Naive thymus-derived CD4-positive, alpha-beta T cell (primary cell): ENCODE measurements at regions not wholly inside any gene's neighbourhood (a gene's known extent, or its start where the extent isn't known, plus 50 kb on each side); places are given as distances from the start of the nearest gene placed in this dataset.
"Not testable (repeated sequence)": the region's sequence is repeated elsewhere in the genome, so short reads cannot be mapped to it uniquely, and the experiment has no call there.

Experiments
- ATAC-seq: fragments of 150-1000 bp; cut with Tn5 transposase; 2 replicates; pipeline ENCODE4 v1.10.0; 2021; ENCODE audit warnings: mild to moderate bottlenecking, moderate library complexity
- CTCF ChIA-PET: fragments of 350-600 bp; sonication (Branson Sonifier 250); formaldehyde crosslinking; loops from one replicate; lab custom pipeline; 2021; ENCODE audit warnings: antibody characterized with exemption; lab: Charles Lee
- POLR2A ChIA-PET: fragments of 350-600 bp; sonication (Branson Sonifier 250); formaldehyde crosslinking; loops from one replicate; lab custom pipeline; 2021; ENCODE audit warnings: antibody characterized with exemption, inconsistent platforms; lab: Charles Lee
- DNase-seq, 9 donors: peaks; one replicate each; pipeline versions ENCODE4 v3.0.0 to v3.0.0-alpha.2; 2020 to 2022; ENCODE audit warnings: mixed read lengths in 1 of 9
- H3K27ac ChIP-seq: one replicate; pipeline ENCODE4 v1.7.0; 2013; ENCODE audit warnings: mild to moderate bottlenecking, low read depth, low read length, moderate library complexity
- H3K27me3 ChIP-seq, 2 donors: one replicate each; pipeline ENCODE4 v1.7.0; 2013; ENCODE audit warnings: low read length in 2 of 2, mild to moderate bottlenecking in 2 of 2, moderate library complexity in 2 of 2; ENCODE audit not compliant: control insufficient read depth in 2 of 2, insufficient read depth in 2 of 2
- H3K36me3 ChIP-seq, 3 experiments: 1 replicate in 2 of 3; 2 replicates in 1 of 3; pipeline ENCODE4 v1.7.0; 2013; ENCODE audit warnings: low read length in 3 of 3, mild to moderate bottlenecking in 3 of 3, moderate library complexity in 1 of 3; ENCODE audit not compliant: insufficient read depth in 3 of 3, control insufficient read depth in 2 of 3
- H3K4me1 ChIP-seq, 2 donors: one replicate each; pipeline ENCODE4 v1.7.0; 2013; ENCODE audit warnings: low read length in 2 of 2, mild to moderate bottlenecking in 2 of 2, moderate library complexity in 1 of 2; ENCODE audit not compliant: control insufficient read depth in 2 of 2, insufficient read depth in 2 of 2
- H3K4me3 ChIP-seq: 2 replicates; pipeline ENCODE4 v1.7.0; 2013; ENCODE audit warnings: mild to moderate bottlenecking, low read length
- H3K9me3 ChIP-seq, 3 experiments: 1 replicate in 2 of 3; 2 replicates in 1 of 3; pipeline ENCODE4 v1.7.0; 2013; ENCODE audit warnings: low read length in 3 of 3; ENCODE audit not compliant: control insufficient read depth in 2 of 3
- H3K27ac Mint-ChIP-seq, 9 donors: one replicate each; pipeline ENCODE4 v1.8.0; 2020 to 2022; ENCODE audit warnings: mixed read lengths in 9 of 9, mild to moderate bottlenecking in 8 of 9, moderate library complexity in 5 of 9, inconsistent platforms in 2 of 9
- H3K27me3 Mint-ChIP-seq, 5 donors: one replicate each; pipeline ENCODE4 v1.8.0; 2021 to 2022; ENCODE audit warnings: mixed read lengths in 5 of 5, mild to moderate bottlenecking in 1 of 5
- H3K36me3 Mint-ChIP-seq, 5 donors: one replicate each; pipeline ENCODE4 v1.8.0; 2020 to 2022; ENCODE audit warnings: mixed read lengths in 5 of 5, mild to moderate bottlenecking in 3 of 5, inconsistent platforms in 1 of 5
- H3K4me1 Mint-ChIP-seq, 7 donors: one replicate each; pipeline ENCODE4 v1.8.0; 2020 to 2022; ENCODE audit warnings: mixed read lengths in 7 of 7, mild to moderate bottlenecking in 3 of 7, inconsistent platforms in 1 of 7
- H3K4me3 Mint-ChIP-seq, 10 donors: one replicate each; pipeline ENCODE4 v1.8.0; 2020 to 2022; ENCODE audit warnings: mild to moderate bottlenecking in 10 of 10, mixed read lengths in 10 of 10, moderate library complexity in 6 of 10, inconsistent platforms in 2 of 10
- H3K9me3 Mint-ChIP-seq, 11 donors: one replicate each; pipeline ENCODE4 v1.8.0; 2020 to 2022; ENCODE audit warnings: mixed read lengths in 11 of 11, mild to moderate bottlenecking in 4 of 11, inconsistent platforms in 1 of 11, moderate library complexity in 1 of 11
- intact Hi-C, 2 donors: fragments of 100-400 bp; cut with micrococcal nuclease; formaldehyde crosslinking; loops; one replicate each; pipeline ENCODE4 v1.15.1; 2023

DNA sequence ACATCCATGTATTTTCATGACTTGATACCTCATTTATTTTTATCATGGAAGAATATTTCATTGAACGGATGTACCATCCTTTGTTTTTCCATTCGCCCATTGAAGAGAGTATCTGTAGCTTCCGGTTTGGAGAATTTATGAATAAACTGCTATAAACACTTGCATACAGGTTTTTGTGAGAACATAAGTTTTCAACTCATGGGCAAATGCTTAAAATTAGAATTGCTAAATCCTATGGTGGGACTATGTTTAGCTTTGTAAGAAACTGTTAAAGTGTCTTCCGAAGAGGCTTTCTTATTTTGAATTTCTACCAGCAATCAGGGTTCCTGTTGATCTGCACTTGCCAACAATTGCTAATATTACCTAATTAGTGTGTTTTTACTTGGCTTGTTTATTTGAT lies 938.9 kb downstream of the TDRD15 start:
- Mint-ChIP-seq H3K4me1 (no peaks in the 10 kb centered on the region), H3K27me3 (no peaks in the 10 kb centered on the region), H3K27ac (no peak overlapping the region), H3K9me3 (peaks cover 0 to 9% (median 3%) of the 10 kb centered on the region in 11 donors), H3K4me3 (no peak overlapping the region), H3K36me3 (no peaks in the 10 kb centered on the region)
- ATAC-seq (no peak), DNase-seq (no peak)
- Histone ChIP-seq H3K27me3 (no peaks in the 10 kb centered on the region), H3K36me3 (no peaks in the 10 kb centered on the region), H3K4me3 (no peak overlapping the region), H3K9me3 (no peaks in the 10 kb centered on the region), H3K27ac (no peak overlapping the region), H3K4me1 (no peaks in the 10 kb centered on the region)
- CTCF ChIA-PET, result no interaction called here
- intact Hi-C loops, result no loop called here
- POLR2A ChIA-PET, result no interaction called here

GRCh38 chr2:22076454-22076853 lies 952.7 kb downstream of the TDRD15 start:
- no peak for DNase-seq
- H3K27me3 Mint-ChIP-seq, result no peaks in the 10 kb centered on the region
- no peaks in the 10 kb centered on the region for H3K27me3 ChIP-seq
- no peak overlapping the region for H3K27ac Mint-ChIP-seq
- no peaks in the 10 kb centered on the region for H3K4me1 ChIP-seq
- H3K4me3 ChIP-seq, result no peak overlapping the region
- H3K4me3 Mint-ChIP-seq, result no peak overlapping the region
- intact Hi-C loops, result no loop called here
- CTCF ChIA-PET, result no interaction called here
- H3K9me3 ChIP-seq, result no peaks in the 10 kb centered on the region
- H3K4me1 Mint-ChIP-seq, result no peaks in the 10 kb centered on the region
- POLR2A ChIA-PET, result no interaction called here
- peaks cover 0 to 32% (median 8%) of the 10 kb centered on the region in 11 donors for H3K9me3 Mint-ChIP-seq
- no peak overlapping the region for H3K27ac ChIP-seq
- H3K36me3 Mint-ChIP-seq, result no peaks in the 10 kb centered on the region
- ATAC-seq, result no peak
- no peaks in the 10 kb centered on the region for H3K36me3 ChIP-seq

GRCh38 chr2:22078701-22079100 lies 954.9 kb downstream of the TDRD15 start:
- ChIA-PET POLR2A (no interaction called here), CTCF (no interaction called here)
- Histone ChIP-seq H3K36me3 (no peaks in the 10 kb centered on the region), H3K27me3 (no peaks in the 10 kb centered on the region), H3K27ac (no peak overlapping the region), H3K9me3 (no peaks in the 10 kb centered on the region), H3K4me1 (no peaks in the 10 kb centered on the region), H3K4me3 (no peak overlapping the region)
- intact Hi-C loops, result no loop called here
- DNase-seq (no peak), ATAC-seq (no peak)
- Mint-ChIP-seq H3K4me1 (no peaks in the 10 kb centered on the region), H3K27ac (no peak overlapping the region), H3K27me3 (no peaks in the 10 kb centered on the region), H3K9me3 (peaks cover 0 to 22% (median 8%) of the 10 kb centered on the region in 11 donors), H3K36me3 (no peaks in the 10 kb centered on the region), H3K4me3 (no peak overlapping the region)

DNA sequence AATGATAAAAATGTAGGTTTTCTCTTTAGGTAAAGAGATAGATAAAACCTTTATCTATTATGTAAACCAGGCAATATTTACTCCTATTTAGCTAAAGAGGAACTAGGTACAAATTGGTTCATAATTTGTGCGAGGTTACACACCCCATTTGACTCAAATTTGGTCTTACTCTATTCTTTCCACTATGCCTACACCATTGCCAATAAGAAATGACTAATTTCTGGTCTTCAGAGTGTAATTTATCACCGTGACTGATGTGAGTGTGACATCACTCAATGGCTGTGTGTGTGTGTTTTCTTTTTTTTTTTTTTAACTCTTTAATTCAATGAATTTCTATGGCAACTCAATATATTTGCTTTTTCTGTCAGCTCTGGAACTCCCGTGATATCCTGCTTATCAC lies 955.8 kb downstream of the TDRD15 start:
- H3K4me3 Mint-ChIP-seq, result no peak overlapping the region
- no peaks in the 10 kb centered on the region for H3K27me3 Mint-ChIP-seq
- H3K4me3 ChIP-seq, result no peak overlapping the region
- H3K4me1 ChIP-seq, result no peaks in the 10 kb centered on the region
- no peaks in the 10 kb centered on the region for H3K4me1 Mint-ChIP-seq
- no peak overlapping the region for H3K27ac Mint-ChIP-seq
- no peaks in the 10 kb centered on the region for H3K36me3 ChIP-seq
- H3K9me3 Mint-ChIP-seq, result peaks cover 0 to 15% (median 3%) of the 10 kb centered on the region in 11 donors
- no peaks in the 10 kb centered on the region for H3K36me3 Mint-ChIP-seq
- POLR2A ChIA-PET, result no interaction called here
- ATAC-seq, result no peak
- no peaks in the 10 kb centered on the region for H3K9me3 ChIP-seq
- no peak overlapping the region for H3K27ac ChIP-seq
- no peak for DNase-seq
- intact Hi-C loops, result no loop called here
- CTCF ChIA-PET, result no interaction called here
- no peaks in the 10 kb centered on the region for H3K27me3 ChIP-seq

DNA sequence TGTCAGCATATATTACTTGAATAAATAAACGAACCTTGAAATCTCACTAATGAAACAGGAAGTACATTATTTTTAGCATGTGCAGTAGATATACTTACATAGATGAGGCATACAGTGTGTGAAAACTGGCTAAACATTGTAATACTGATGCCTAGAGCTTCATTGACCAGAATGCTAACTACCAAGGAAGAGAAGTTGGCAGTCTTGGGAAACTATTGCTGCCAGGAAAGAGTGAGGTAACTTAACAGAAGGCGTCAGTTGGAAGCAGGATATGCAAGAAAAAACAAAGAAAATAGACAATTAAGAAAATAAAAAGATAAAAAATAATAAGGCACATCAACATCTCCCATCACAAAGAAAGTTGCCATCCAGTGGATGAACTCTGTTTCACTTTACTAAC lies 963.0 kb downstream of the TDRD15 start:
- H3K36me3 Mint-ChIP-seq, result no peaks in the 10 kb centered on the region
- no peaks in the 10 kb centered on the region for H3K4me1 Mint-ChIP-seq
- ChIA-PET CTCF (interaction anchor here (0.7 kb wide), 1 partner anchor 100 kb away, joined by 3 read pairs; no protein-coding TSS in a partner anchor), POLR2A (no interaction called here)
- no peak overlapping the region for H3K4me3 Mint-ChIP-seq
- ATAC-seq (no peak), DNase-seq (no peak)
- Histone ChIP-seq H3K4me1 (no peaks in the 10 kb centered on the region), H3K36me3 (no peaks in the 10 kb centered on the region), H3K4me3 (no peak overlapping the region), H3K27ac (no peak overlapping the region), H3K27me3 (no peaks in the 10 kb centered on the region), H3K9me3 (no peaks in the 10 kb centered on the region)
- H3K27ac Mint-ChIP-seq, result no peak overlapping the region
- intact Hi-C loops, result no loop called here
- no peaks in the 10 kb centered on the region for H3K27me3 Mint-ChIP-seq
- H3K9me3 Mint-ChIP-seq, result peaks cover 0 to 14% (median 0%) of the 10 kb centered on the region in 11 donors

DNA sequence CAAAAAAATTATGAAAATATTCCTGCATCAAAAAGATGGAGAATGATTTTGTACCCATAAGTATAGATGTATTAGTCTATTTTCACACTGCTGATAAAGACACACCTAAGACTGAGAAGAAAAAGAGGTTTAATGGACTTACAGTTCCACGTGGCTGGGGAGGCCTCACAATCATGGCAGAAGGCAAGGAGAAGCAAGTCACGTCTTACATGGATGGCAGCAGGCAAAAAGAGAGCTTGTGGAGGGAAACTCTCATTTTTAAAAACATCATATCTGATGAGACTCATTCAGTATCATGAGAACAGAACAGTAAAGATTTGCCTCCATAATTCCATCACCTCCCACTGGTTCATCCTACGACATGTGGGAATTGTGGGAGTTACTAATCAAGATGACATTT lies 979.8 kb downstream of the TDRD15 start:
- H3K27ac Mint-ChIP-seq, H3K27me3 Mint-ChIP-seq, H3K4me3 ChIP-seq, H3K9me3 ChIP-seq, H3K36me3 ChIP-seq, H3K36me3 Mint-ChIP-seq, H3K4me3 Mint-ChIP-seq, intact Hi-C loops, DNase-seq, POLR2A ChIA-PET, ATAC-seq, H3K27ac ChIP-seq, H3K4me1 Mint-ChIP-seq, H3K27me3 ChIP-seq, H3K4me1 ChIP-seq, CTCF ChIA-PET: not testable (repeated sequence)
- H3K9me3 Mint-ChIP-seq, result peaks cover 0 to 23% (median 5%) of the 10 kb centered on the region in 11 donors

- H3K4me1 Mint-ChIP-seq, result no peaks in the 10 kb centered on the region
- H3K36me3 ChIP-seq, result no peaks in the 10 kb centered on the region
- ATAC-seq, result no peak
- H3K4me3 Mint-ChIP-seq, result no peak overlapping the region
- H3K27ac ChIP-seq, result no peak overlapping the region
- CTCF ChIA-PET, result no interaction called here
- H3K9me3 ChIP-seq, result no peaks in the 10 kb centered on the region
- no peak overlapping the region for H3K27ac Mint-ChIP-seq
- H3K27me3 ChIP-seq, result no peaks in the 10 kb centered on the region
- no peaks in the 10 kb centered on the region for H3K4me1 ChIP-seq
- POLR2A ChIA-PET, result no interaction called here
- intact Hi-C loops, result no loop called here
- H3K9me3 Mint-ChIP-seq, result peaks cover 0 to 13% (median 3%) of the 10 kb centered on the region in 11 donors
- H3K36me3 Mint-ChIP-seq, result no peaks in the 10 kb centered on the region
- DNase-seq, result no peak
- H3K4me3 ChIP-seq, result no peak overlapping the region
- no peaks in the 10 kb centered on the region for H3K27me3 Mint-ChIP-seq
Measured at GRCh38 chr2:22110244-22110651, 986.5 kb downstream of the TDRD15 start.
